ENCODE measurements at regions not wholly inside any gene's neighbourhood (a gene's known extent, or its start where the extent isn't known, plus 50 kb on each side); places are given as distances from the start of the nearest gene placed in this dataset.

- Histone ChIP-seq H3K23ac (ENCODE audit: insufficient read length) (no peak overlapping the region), H3K14ac (ENCODE audit: insufficient read length) (no peak overlapping the region), H4K91ac (replicated peaks; ENCODE audit: insufficient read length, low read length) (no peak overlapping the region), H3K79me1 (ENCODE audit: low read depth, low read length) (no peaks in the 10 kb centered on the region), H3K27me3 (replicated peaks in 1 of 4; ENCODE audit: control insufficient read depth in 3 of 4, extremely low read depth in 1 of 4, insufficient read depth in 3 of 4, low read length in 3 of 4) (no peaks in the 10 kb centered on the region), H2AK5ac (ENCODE audit: low read depth, low read length) (no peak overlapping the region), H3K36me3 (ENCODE audit: control insufficient read depth in 2 of 4, insufficient read depth in 4 of 4, low read length in 3 of 4) (no peaks in the 10 kb centered on the region), H4K5ac (ENCODE audit: insufficient read length, low read depth, low read length) (no peak overlapping the region), H2AFZ (ENCODE audit: low read length) (no peak overlapping the region), H3K4me2 (ENCODE audit: insufficient read depth in 1 of 2, low read depth in 2 of 2, low read length in 2 of 2) (no peak overlapping the region), H2BK12ac (ENCODE audit: low read depth, low read length) (no peak overlapping the region), H3K4me1 (replicated peaks in 1 of 4; ENCODE audit: control insufficient read depth in 3 of 4, insufficient read depth in 4 of 4, low read length in 3 of 4) (peaks cover 0 to 2% (median 0%) of the 10 kb centered on the region in 4 experiments; a peak in 2 of 7 replicates), H3K9me3 (ENCODE audit: insufficient read depth in 2 of 2, low read depth in 1 of 2, low read length in 1 of 2) (no peaks in the 10 kb centered on the region), H3K56ac (replicated peaks; ENCODE audit: insufficient read length, low read depth, low read length) (no peak overlapping the region), H2BK15ac (ENCODE audit: low read length) (no peak overlapping the region), H2BK20ac (ENCODE audit: low read length) (no peak overlapping the region), H2BK120ac (replicated peaks; ENCODE audit: low read depth, low read length) (no peak overlapping the region), H4K8ac (ENCODE audit: extremely low read depth, insufficient read depth, low read length) (no peak overlapping the region), H2BK5ac (ENCODE audit: low read depth, low read length) (no peak overlapping the region), H3K27ac (ENCODE audit: low read depth, low read length) (no peak overlapping the region), H3K4me3 (ENCODE audit: extremely low read depth in 1 of 4, insufficient read depth in 2 of 4, low read depth in 3 of 4, low read length in 4 of 4) (no peak overlapping the region), H4K20me1 (replicated peaks in 1 of 2; ENCODE audit: control insufficient read depth in 1 of 2, insufficient read depth in 2 of 2, low read length in 2 of 2) (no peaks in the 10 kb centered on the region), H3K4ac (replicated peaks; ENCODE audit: insufficient read length, low read depth, low read length) (no peak overlapping the region), H3K9ac (replicated peaks in 1 of 4; ENCODE audit: extremely low read depth in 1 of 4, low read depth in 3 of 4, low read length in 3 of 4) (no peak overlapping the region), H3K79me2 (ENCODE audit: control insufficient read depth in 1 of 2, insufficient read depth in 2 of 2, low read length in 2 of 2) (no peaks in the 10 kb centered on the region), H3K18ac (ENCODE audit: extremely low read depth, low read length) (no peak overlapping the region), H3K23me2 (ENCODE audit: low read depth, low read length) (no peaks in the 10 kb centered on the region)
- DNase-seq (ENCODE audit: low read depth in 1 of 2, low spot score in 2 of 2), result no peak
- no peak for TF ChIP-seq NRF1 (IDR thresholded peaks at IDR 0.05; ENCODE audit: low read depth, low read length)
- no peak for TF ChIP-seq E2F6 (IDR thresholded peaks at IDR 0.05)
- TF ChIP-seq PHF8 (conservative IDR thresholded peaks at IDR 0.05; ENCODE audit: low read depth, low read length), result no peak
- no peak for TF ChIP-seq BRCA1 (IDR thresholded peaks at IDR 0.05; ENCODE audit: low read depth, low read length)
- TF ChIP-seq TCF12 (IDR thresholded peaks at IDR 0.05; ENCODE audit: low read depth, low read length), result no peak
- no peak for TF ChIP-seq TAF1 (IDR thresholded peaks at IDR 0.05; ENCODE audit: low read depth, low read length)
- TF ChIP-seq JUND (IDR thresholded peaks at IDR 0.05; ENCODE audit: low read length), result no peak
- no peak for TF ChIP-seq ATF3 (IDR thresholded peaks at IDR 0.05; ENCODE audit: insufficient read depth, low read depth, low read length)
- no peak for TF ChIP-seq ZNF274 (IDR thresholded peaks at IDR 0.05; ENCODE audit: borderline replicate concordance, extremely low read depth, low read length)
- no peak for FAIRE-seq
- CTCF ChIA-PET (ENCODE audit: partially characterized antibody), result no interaction called here
- POLR2A ChIA-PET (ENCODE audit: partially characterized antibody), result no interaction called here
Observed at GRCh38 chr20:10947726-10948125, 273.9 kb upstream of the JAG1 start.

Data from H1 (cell line).